GM12878 (cell line): ENCODE measurements at regions not wholly inside any gene's neighbourhood (a gene's known extent, or its start where the extent isn't known, plus 50 kb on each side); places are given as distances from the start of the nearest gene placed in this dataset.

ENCODE experiments used
- ATAC-seq: fragments of 200-7000 bp; cut with Tn5 transposase; 3 replicates; pipeline ENCODE4 v1.9.1; 2020; ENCODE audit warnings: mild to moderate bottlenecking, moderate library complexity
- BruUV-seq: library from RNA; stranded (reverse); fragments of 400-500 nt; replicated peaks from 2 replicates; lab custom pipeline; 2021; lab: Mats Ljungman, UMichigan
- CTCF ChIA-PET: fragments of 300-600 bp; sonication (Branson Sonifier 250); formaldehyde crosslinking; extraction: SDS; loops from one replicate; lab custom pipeline; 2021; ENCODE audit warnings: inconsistent platforms; lab: Yijun Ruan, JAX
- POLR2A ChIA-PET: fragments of 350-600 bp; formaldehyde crosslinking; extraction: SDS; loops from one replicate; lab custom pipeline; 2021; ENCODE audit warnings: inconsistent platforms; lab: Charles Lee
- RAD21 ChIA-PET: fragments of 300-600 bp; sonication (Branson Sonifier 250); formaldehyde crosslinking; loops from one replicate; lab custom pipeline; 2023; ENCODE audit warnings: antibody characterized with exemption; ENCODE audit not compliant: unreplicated experiment; lab: Charles Lee
- SMC1A ChIA-PET: fragments of 300-600 bp; sonication (Branson Sonifier 250); formaldehyde crosslinking; loops from one replicate; lab custom pipeline; 2023; ENCODE audit not compliant: unreplicated experiment, uncharacterized antibody; lab: Charles Lee
- DNase-seq: peaks from one replicate; pipeline ENCODE4 v3.0.0-alpha.2; 2011; ENCODE audit warnings: low read depth, low spot score
- FAIRE-seq: peaks from 3 replicates; lab custom pipeline; 2011; peaks lifted over from hg19 to GRCh38; lab: Jason Lieb, UNC
- H2AFZ ChIP-seq: 2 replicates; pipeline ENCODE4 v1.6.0; 2011; ENCODE audit warnings: low read depth, low read length, control low read depth; ENCODE audit not compliant: control insufficient read depth
- H3K27ac ChIP-seq: 2 replicates; pipeline ENCODE4 v1.5.1; 2011; ENCODE audit warnings: control low read depth; ENCODE audit not compliant: control insufficient read depth, insufficient read depth
- H3K27me3 ChIP-seq, 2 experiments: replicated peaks in 1 of 2; 2 replicates each; pipeline versions ENCODE4 v1.6.0 to v1.6.1; 2011; ENCODE audit warnings: low read length in 1 of 2; ENCODE audit not compliant: control insufficient read depth in 2 of 2, insufficient read depth in 2 of 2
- H3K36me3 ChIP-seq, 2 experiments: 2 replicates each; pipeline ENCODE4 v1.5.1; 2011; ENCODE audit warnings: low read length in 1 of 2; ENCODE audit not compliant: control insufficient read depth in 2 of 2, insufficient read depth in 2 of 2
- H3K4me1 ChIP-seq: 2 replicates; pipeline ENCODE4 v1.6.1; 2011; ENCODE audit warnings: mild to moderate bottlenecking, low read length, moderate library complexity, mixed read lengths; ENCODE audit not compliant: control insufficient read depth, insufficient read depth
- H3K4me2 ChIP-seq: 2 replicates; pipeline ENCODE4 v1.6.0; 2011; ENCODE audit warnings: control low read depth; ENCODE audit not compliant: control insufficient read depth, insufficient read depth
- H3K4me3 ChIP-seq: fragments of 200-600 bp; sonication (generic); 2 replicates; pipeline ENCODE4 v1.5.1; 2016
- H3K79me2 ChIP-seq: 2 replicates; pipeline ENCODE4 v1.6.0; 2011; ENCODE audit warnings: low read length; ENCODE audit not compliant: control insufficient read depth, insufficient read depth
- H3K9ac ChIP-seq: 2 replicates; pipeline ENCODE4 v1.8.0; 2011; ENCODE audit warnings: low read length, control low read depth, mixed read lengths; ENCODE audit not compliant: control insufficient read depth, insufficient read depth
- H3K9me3 ChIP-seq: replicated peaks from 3 replicates; pipeline ENCODE4 v1.5.1; 2011; ENCODE audit warnings: mild to moderate bottlenecking, low read length; ENCODE audit not compliant: control insufficient read depth, insufficient read depth
- H4K20me1 ChIP-seq: 2 replicates; pipeline ENCODE4 v1.6.0; 2011; ENCODE audit not compliant: control insufficient read depth, insufficient read depth
- CBX5 ChIP-seq: sonication (generic); IDR thresholded peaks from 2 replicates; pipeline ENCODE4 v1.6.1; 2016; ENCODE audit warnings: low read depth, moderate library complexity, mild to moderate bottlenecking, inconsistent platforms
- CHD4 ChIP-seq: fragments of 200-600 bp; sonication (generic); IDR thresholded peaks from 2 replicates; pipeline ENCODE4 v1.6.1; 2016; ENCODE audit warnings: mild to moderate bottlenecking
- FOXM1 ChIP-seq: IDR thresholded peaks from 2 replicates; pipeline ENCODE4 v1.6.1; 2012; ENCODE audit warnings: low read depth, mild to moderate bottlenecking, inconsistent platforms, low read length, moderate library complexity
- GATAD2B ChIP-seq: fragments of 450-650 bp; conservative IDR thresholded peaks from 2 replicates; pipeline ENCODE4 v1.6.1; 2017; ENCODE audit warnings: low read depth, mild to moderate bottlenecking, moderate library complexity
- IKZF1 ChIP-seq: fragments of 450-650 bp; conservative IDR thresholded peaks from 2 replicates; pipeline ENCODE4 v1.6.1; 2017; ENCODE audit warnings: antibody characterized with exemption, mild to moderate bottlenecking
- KDM1A ChIP-seq: fragments of 200-600 bp; sonication (generic); IDR thresholded peaks from 2 replicates; pipeline ENCODE4 v1.6.1; 2016; ENCODE audit warnings: borderline replicate concordance
- PML ChIP-seq: IDR thresholded peaks from 2 replicates; pipeline ENCODE4 v1.6.1; 2012; ENCODE audit warnings: low read length, inconsistent platforms
- RCOR1 ChIP-seq: conservative IDR thresholded peaks from 2 replicates; pipeline ENCODE4 v1.6.1; 2012; ENCODE audit warnings: low read depth, low read length, improper control_type of control experiment
- RUNX3 ChIP-seq: IDR thresholded peaks from 2 replicates; pipeline ENCODE4 v1.6.1; 2012; ENCODE audit warnings: low read length, inconsistent platforms
- SMC3 ChIP-seq: IDR thresholded peaks from 2 replicates; pipeline ENCODE4 v1.6.1; 2011; ENCODE audit warnings: low read length, improper control_type of control experiment, borderline replicate concordance
- SUZ12 ChIP-seq: fragments of 200-600 bp; sonication (generic); IDR thresholded peaks from one replicate; pipeline ENCODE4 v1.6.1; 2018; ENCODE audit warnings: antibody characterized with exemption, mild to moderate bottlenecking; ENCODE audit not compliant: unreplicated experiment
- TCF12 ChIP-seq: IDR thresholded peaks from 2 replicates; pipeline ENCODE4 v1.6.1; 2011; ENCODE audit warnings: low read depth, mild to moderate bottlenecking, low read length
- TCF7 ChIP-seq: IDR thresholded peaks from 2 replicates; pipeline ENCODE4 v1.6.1; 2014; ENCODE audit warnings: antibody characterized with exemption, borderline replicate concordance
- WGBS: methylation state at CpG from one replicate; pipeline ENCODE4 v1.1.6; 2016; ENCODE audit warnings: low lambda C conversion rate; ENCODE audit not compliant: insufficient replicate concordance, insufficient coverage; ENCODE audit errors: missing lambda C conversion rate; 5-methylcytosine and 5-hydroxymethylcytosine counted together
- in situ Hi-C: fragments of 300-500 bp; cut with MboI; formaldehyde crosslinking; loops from 9 replicates; pipeline ENCODE4 v1.14.3; 2018; ENCODE audit warnings: mixed read lengths
- intact Hi-C: fragments of 100-400 bp; cut with micrococcal nuclease; formaldehyde crosslinking; loops from one replicate; pipeline ENCODE4 v1.14.2; 2022; ENCODE audit not compliant: unreplicated experiment
- TF ChIP-seq, protein P1 (sequence below): IDR thresholded peaks from 2 replicates; pipeline ENCODE4 v1.6.1; 2012; ENCODE audit warnings: improper control_type of control experiment, low read depth, low read length; ENCODE audit not compliant: insufficient replicate concordance
- TF ChIP-seq, protein P2 (sequence below): fragments of 450-650 bp; formaldehyde crosslinking; IDR thresholded peaks from 2 replicates; pipeline ENCODE4 v1.5.0; 2022; ENCODE audit warnings: mild to moderate bottlenecking, missing genetic modification characterization

DNA sequence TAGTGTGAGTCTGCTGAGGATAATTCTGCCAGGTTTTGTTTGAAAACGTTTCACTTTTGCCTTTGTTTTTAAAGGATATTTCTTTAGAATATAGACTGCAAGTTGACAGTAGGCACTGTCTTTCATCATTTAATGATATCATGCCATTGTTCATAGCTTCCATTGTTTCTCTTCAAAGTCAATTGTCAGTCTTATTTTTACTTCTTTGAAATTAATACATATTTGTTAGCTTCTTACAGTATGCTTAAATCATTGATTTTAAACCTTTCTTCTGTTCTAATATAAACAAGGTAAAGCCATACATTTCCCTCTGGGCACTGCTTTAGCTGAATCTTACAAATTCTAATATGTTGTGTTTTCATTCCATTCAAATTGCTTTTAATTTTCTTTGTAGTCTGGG, 62.3 kb upstream of the PARVA start:
- no peaks in the 10 kb centered on the region for H3K79me2 ChIP-seq
- ATAC-seq (no peak), FAIRE-seq (no peak), DNase-seq (no peak)
- POLR2A ChIA-PET: no interaction called here
- no peak overlapping the region for H3K27ac ChIP-seq
- no TSS peak for BruUV-seq
- no peaks in the 10 kb centered on the region for H3K4me1 ChIP-seq
- H3K27me3 ChIP-seq: no peaks in the 10 kb centered on the region
- H3K4me3 ChIP-seq: no peak overlapping the region
- WGBS: 4% methylated on average over 1 of the region's 1 CpG
- no peaks in the 10 kb centered on the region for H4K20me1 ChIP-seq
- H3K9ac ChIP-seq: no peak overlapping the region
- H3K9me3 ChIP-seq: no peaks in the 10 kb centered on the region; the same call in 2 of the 3 replicates
- RAD21 ChIA-PET: no interaction called here
- CTCF ChIA-PET: no interaction called here
- SMC1A ChIA-PET: no interaction called here
- no peak overlapping the region for H3K4me2 ChIP-seq
- no peak for TF ChIP-seq IKZF1
- TF ChIP-seq CHD4: no peak
- TF ChIP-seq CBX5: no peak
- TF ChIP-seq KDM1A: no peak
- TF ChIP-seq, protein P1, sequence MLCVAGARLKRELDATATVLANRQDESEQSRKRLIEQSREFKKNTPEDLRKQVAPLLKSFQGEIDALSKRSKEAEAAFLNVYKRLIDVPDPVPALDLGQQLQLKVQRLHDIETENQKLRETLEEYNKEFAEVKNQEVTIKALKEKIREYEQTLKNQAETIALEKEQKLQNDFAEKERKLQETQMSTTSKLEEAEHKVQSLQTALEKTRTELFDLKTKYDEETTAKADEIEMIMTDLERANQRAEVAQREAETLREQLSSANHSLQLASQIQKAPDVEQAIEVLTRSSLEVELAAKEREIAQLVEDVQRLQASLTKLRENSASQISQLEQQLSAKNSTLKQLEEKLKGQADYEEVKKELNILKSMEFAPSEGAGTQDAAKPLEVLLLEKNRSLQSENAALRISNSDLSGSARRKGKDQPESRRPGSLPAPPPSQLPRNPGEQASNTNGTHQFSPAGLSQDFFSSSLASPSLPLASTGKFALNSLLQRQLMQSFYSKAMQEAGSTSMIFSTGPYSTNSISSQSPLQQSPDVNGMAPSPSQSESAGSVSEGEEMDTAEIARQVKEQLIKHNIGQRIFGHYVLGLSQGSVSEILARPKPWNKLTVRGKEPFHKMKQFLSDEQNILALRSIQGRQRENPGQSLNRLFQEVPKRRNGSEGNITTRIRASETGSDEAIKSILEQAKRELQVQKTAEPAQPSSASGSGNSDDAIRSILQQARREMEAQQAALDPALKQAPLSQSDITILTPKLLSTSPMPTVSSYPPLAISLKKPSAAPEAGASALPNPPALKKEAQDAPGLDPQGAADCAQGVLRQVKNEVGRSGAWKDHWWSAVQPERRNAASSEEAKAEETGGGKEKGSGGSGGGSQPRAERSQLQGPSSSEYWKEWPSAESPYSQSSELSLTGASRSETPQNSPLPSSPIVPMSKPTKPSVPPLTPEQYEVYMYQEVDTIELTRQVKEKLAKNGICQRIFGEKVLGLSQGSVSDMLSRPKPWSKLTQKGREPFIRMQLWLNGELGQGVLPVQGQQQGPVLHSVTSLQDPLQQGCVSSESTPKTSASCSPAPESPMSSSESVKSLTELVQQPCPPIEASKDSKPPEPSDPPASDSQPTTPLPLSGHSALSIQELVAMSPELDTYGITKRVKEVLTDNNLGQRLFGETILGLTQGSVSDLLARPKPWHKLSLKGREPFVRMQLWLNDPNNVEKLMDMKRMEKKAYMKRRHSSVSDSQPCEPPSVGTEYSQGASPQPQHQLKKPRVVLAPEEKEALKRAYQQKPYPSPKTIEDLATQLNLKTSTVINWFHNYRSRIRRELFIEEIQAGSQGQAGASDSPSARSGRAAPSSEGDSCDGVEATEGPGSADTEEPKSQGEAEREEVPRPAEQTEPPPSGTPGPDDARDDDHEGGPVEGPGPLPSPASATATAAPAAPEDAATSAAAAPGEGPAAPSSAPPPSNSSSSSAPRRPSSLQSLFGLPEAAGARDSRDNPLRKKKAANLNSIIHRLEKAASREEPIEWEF: no peak
- no peak for TF ChIP-seq GATAD2B
- TF ChIP-seq TCF12: no peak
- no peak for TF ChIP-seq RCOR1
- no peak for TF ChIP-seq RUNX3
- TF ChIP-seq, protein P2, sequence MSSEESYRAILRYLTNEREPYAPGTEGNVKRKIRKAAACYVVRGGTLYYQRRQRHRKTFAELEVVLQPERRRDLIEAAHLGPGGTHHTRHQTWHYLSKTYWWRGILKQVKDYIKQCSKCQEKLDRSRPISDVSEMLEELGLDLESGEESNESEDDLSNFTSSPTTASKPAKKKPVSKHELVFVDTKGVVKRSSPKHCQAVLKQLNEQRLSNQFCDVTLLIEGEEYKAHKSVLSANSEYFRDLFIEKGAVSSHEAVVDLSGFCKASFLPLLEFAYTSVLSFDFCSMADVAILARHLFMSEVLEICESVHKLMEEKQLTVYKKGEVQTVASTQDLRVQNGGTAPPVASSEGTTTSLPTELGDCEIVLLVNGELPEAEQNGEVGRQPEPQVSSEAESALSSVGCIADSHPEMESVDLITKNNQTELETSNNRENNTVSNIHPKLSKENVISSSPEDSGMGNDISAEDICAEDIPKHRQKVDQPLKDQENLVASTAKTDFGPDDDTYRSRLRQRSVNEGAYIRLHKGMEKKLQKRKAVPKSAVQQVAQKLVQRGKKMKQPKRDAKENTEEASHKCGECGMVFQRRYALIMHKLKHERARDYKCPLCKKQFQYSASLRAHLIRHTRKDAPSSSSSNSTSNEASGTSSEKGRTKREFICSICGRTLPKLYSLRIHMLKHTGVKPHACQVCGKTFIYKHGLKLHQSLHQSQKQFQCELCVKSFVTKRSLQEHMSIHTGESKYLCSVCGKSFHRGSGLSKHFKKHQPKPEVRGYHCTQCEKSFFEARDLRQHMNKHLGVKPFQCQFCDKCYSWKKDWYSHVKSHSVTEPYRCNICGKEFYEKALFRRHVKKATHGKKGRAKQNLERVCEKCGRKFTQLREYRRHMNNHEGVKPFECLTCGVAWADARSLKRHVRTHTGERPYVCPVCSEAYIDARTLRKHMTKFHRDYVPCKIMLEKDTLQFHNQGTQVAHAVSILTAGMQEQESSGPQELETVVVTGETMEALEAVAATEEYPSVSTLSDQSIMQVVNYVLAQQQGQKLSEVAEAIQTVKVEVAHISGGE: no peak
- TF ChIP-seq PML: no peak
- no peak for TF ChIP-seq SMC3
- no peak for TF ChIP-seq TCF7
- no peak for TF ChIP-seq FOXM1
- TF ChIP-seq SUZ12: no peak
- TF ChIP-seq, all 136 proteins: peak for 0
- in situ Hi-C loops: no loop called here
- Histone ChIP-seq H2AFZ (no peak overlapping the region), H3K36me3 (no peaks in the 10 kb centered on the region)
- intact Hi-C loops: no loop called here
